ENCODE measurements at regions not wholly inside any gene's neighbourhood (a gene's known extent, or its start where the extent isn't known, plus 50 kb on each side); places are given as distances from the start of the nearest gene placed in this dataset.

DNA sequence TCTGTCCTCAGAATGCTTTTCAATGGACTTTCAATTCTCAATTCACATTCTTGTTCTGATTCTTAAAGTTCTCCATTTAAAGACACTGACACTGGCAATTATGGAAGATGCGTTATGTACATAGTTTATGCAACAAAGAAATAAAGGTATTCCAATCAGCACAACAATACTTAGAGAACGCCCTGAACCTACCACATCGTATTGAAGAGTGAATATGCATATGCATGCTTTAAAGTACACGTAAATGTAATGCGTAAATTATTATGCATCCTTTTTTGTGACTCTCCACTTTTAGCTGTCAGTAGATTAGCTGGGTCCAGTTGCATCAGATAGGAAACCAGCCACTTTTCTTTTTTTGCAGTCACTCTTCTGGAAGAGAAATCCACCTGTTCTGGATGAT, 83.5 kb downstream of the RBM43 start:
- DNase-seq = no peak
- Histone ChIP-seq H3K9me3 (ENCODE audit: control insufficient read depth, low read depth, low read length) (no peaks in the 10 kb centered on the region), H3K4me1 (ENCODE audit: control insufficient read depth, insufficient read depth, low read length) (no peaks in the 10 kb centered on the region), H3K27ac (ENCODE audit: low read length) (no peak overlapping the region), H3K4me3 (ENCODE audit: low read length) (no peak overlapping the region), H3K27me3 (ENCODE audit: control insufficient read depth, insufficient read depth, low read length) (no peaks in the 10 kb centered on the region), H3K36me3 (ENCODE audit: control insufficient read depth, insufficient read depth, low read length) (no peaks in the 10 kb centered on the region)
- WGBS (ENCODE audit: insufficient coverage, low lambda C conversion rate) = no CpG with 5 or more reads among the region's 5 CpGs

DNA sequence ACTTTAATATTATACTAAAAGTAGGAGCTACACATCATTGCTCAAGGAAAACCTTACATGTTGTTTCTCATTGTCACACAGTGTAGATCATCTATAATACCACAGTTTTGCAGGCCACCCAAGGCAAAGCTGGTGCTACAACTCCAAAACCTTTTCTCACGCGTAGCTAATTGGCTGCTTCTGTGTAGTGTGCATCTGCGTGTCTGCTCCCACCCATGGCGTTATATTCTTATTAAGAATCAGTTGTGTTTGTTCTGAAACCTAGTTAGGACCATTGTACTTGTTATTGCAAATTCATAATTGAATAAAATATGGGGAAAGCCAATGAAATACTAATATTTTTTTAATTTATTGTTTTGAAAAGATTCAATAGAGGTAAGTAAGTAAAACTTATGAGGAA, 83.9 kb downstream of the RBM43 start:
- H3K27ac ChIP-seq (ENCODE audit: low read length) = no peak overlapping the region
- H3K9me3 ChIP-seq (ENCODE audit: control insufficient read depth, low read depth, low read length) = no peaks in the 10 kb centered on the region
- no peaks in the 10 kb centered on the region for H3K4me1 ChIP-seq (ENCODE audit: control insufficient read depth, insufficient read depth, low read length)
- H3K27me3 ChIP-seq (ENCODE audit: control insufficient read depth, insufficient read depth, low read length) = no peaks in the 10 kb centered on the region
- 100% methylated on average over 2 of the region's 4 CpGs for WGBS (ENCODE audit: insufficient coverage, low lambda C conversion rate)
- no peak overlapping the region for H3K4me3 ChIP-seq (ENCODE audit: low read length)
- no peaks in the 10 kb centered on the region for H3K36me3 ChIP-seq (ENCODE audit: control insufficient read depth, insufficient read depth, low read length)
- no peak for DNase-seq

DNA sequence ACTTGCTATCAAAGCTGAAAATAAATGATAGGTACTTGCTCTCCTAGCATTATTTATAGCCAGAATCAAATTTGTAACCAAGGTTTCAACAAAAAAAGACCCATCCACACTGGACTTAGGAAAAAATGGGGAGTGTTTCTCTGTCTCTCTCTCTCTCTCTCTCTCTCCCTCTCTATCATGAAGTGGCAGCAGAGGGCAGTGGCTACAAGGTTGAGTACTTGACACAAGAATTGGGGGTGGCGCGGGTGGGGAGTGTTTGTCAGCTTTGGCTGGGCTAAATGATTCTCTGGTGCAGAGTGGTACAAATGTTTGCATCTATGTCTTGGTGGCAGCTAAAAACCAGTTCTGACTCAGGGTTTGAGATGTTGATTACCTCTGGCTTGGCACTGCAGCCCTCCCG, 85.0 kb downstream of the RBM43 start:
- Histone ChIP-seq H3K9me3 (ENCODE audit: control insufficient read depth, low read depth, low read length) (no peaks in the 10 kb centered on the region), H3K36me3 (ENCODE audit: control insufficient read depth, insufficient read depth, low read length) (no peaks in the 10 kb centered on the region), H3K27me3 (ENCODE audit: control insufficient read depth, insufficient read depth, low read length) (no peaks in the 10 kb centered on the region), H3K4me3 (ENCODE audit: low read length) (no peak overlapping the region), H3K4me1 (ENCODE audit: control insufficient read depth, insufficient read depth, low read length) (no peaks in the 10 kb centered on the region), H3K27ac (ENCODE audit: low read length) (no peak overlapping the region)
- no CpG with 5 or more reads among the region's 3 CpGs for WGBS (ENCODE audit: insufficient coverage, low lambda C conversion rate)
- DNase-seq = no peak

DNA sequence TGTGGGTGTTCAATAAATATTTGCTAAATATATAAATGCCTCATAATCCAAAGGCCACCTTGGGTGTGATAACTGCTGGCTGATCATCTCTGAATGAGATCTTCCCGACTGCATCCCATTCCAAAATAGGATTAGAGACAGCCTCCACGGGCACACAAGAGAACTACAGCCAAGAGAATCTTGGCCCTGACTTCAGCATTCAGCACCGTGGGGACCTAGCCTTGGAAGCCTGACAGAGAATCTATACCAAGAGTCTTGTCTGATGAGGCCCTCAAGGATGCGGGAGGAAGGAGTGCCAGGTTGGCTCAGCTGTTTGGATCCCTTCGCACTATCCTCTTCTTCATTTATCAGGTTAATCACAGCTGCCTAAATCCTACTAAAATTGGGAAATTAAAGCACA, 85.8 kb downstream of the RBM43 start:
- H3K27me3 ChIP-seq (ENCODE audit: control insufficient read depth, insufficient read depth, low read length) = no peaks in the 10 kb centered on the region
- no peak overlapping the region for H3K27ac ChIP-seq (ENCODE audit: low read length)
- H3K4me1 ChIP-seq (ENCODE audit: control insufficient read depth, insufficient read depth, low read length) = no peaks in the 10 kb centered on the region
- WGBS (ENCODE audit: insufficient coverage, low lambda C conversion rate) = 100% methylated on average over 1 of the region's 5 CpGs
- no peak for DNase-seq
- H3K4me3 ChIP-seq (ENCODE audit: low read length) = no peak overlapping the region
- no peaks in the 10 kb centered on the region for H3K9me3 ChIP-seq (ENCODE audit: control insufficient read depth, low read depth, low read length)
- H3K36me3 ChIP-seq (ENCODE audit: control insufficient read depth, insufficient read depth, low read length) = no peaks in the 10 kb centered on the region

DNA sequence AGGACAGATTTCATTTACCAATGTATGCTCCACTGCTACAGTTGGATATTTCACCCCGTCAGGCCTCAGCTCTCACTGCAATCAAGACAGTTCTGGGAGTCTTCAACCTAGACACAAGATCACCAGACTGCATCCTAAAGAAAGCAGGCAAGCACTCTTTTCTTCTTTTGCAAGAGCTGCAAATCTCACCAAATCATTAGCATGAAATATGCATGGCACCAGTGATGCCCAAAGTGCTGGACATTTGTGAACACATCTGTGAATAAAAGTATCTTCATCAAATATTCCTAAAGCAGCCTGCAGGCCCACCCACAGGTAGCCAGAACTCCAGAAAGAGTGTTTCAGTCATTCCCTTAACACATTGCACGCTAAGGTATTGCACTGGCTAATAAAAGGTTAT, 87.5 kb downstream of the RBM43 start:
- DNase-seq = no peak
- Histone ChIP-seq H3K36me3 (ENCODE audit: control insufficient read depth, insufficient read depth, low read length) (no peaks in the 10 kb centered on the region), H3K4me1 (ENCODE audit: control insufficient read depth, insufficient read depth, low read length) (no peaks in the 10 kb centered on the region), H3K9me3 (ENCODE audit: control insufficient read depth, low read depth, low read length) (no peaks in the 10 kb centered on the region), H3K27me3 (ENCODE audit: control insufficient read depth, insufficient read depth, low read length) (no peaks in the 10 kb centered on the region), H3K27ac (ENCODE audit: low read length) (no peak overlapping the region), H3K4me3 (ENCODE audit: low read length) (no peak overlapping the region)
- no CpG with 5 or more reads among the region's 2 CpGs for WGBS (ENCODE audit: insufficient coverage, low lambda C conversion rate)

DNA sequence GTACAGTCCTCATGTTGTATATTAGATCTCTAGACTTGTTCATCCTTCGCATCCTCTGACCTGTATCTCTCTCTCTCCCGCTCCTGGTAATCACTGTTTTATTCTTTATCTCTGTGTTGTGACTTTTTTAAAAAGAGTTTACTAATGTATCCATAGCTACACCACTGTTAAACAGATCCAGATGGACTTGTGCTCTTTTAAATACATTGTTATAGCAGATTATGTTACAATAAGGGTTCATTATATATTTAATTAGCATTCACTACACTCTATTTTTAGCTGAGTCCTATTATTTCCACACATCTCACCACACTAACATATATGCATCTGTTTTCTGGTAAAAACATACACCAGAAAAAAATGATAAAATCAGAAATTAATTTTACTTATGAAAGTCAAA, 90.5 kb downstream of the RBM43 start:
- Histone ChIP-seq H3K27ac (ENCODE audit: low read length) (no peak overlapping the region), H3K9me3 (ENCODE audit: control insufficient read depth, low read depth, low read length) (no peaks in the 10 kb centered on the region), H3K4me1 (ENCODE audit: control insufficient read depth, insufficient read depth, low read length) (no peaks in the 10 kb centered on the region), H3K27me3 (ENCODE audit: control insufficient read depth, insufficient read depth, low read length) (no peaks in the 10 kb centered on the region), H3K4me3 (ENCODE audit: low read length) (no peak overlapping the region), H3K36me3 (ENCODE audit: control insufficient read depth, insufficient read depth, low read length) (no peaks in the 10 kb centered on the region)
- DNase-seq = no peak
- WGBS (ENCODE audit: insufficient coverage, low lambda C conversion rate) = 92% methylated on average over 2 of the region's 2 CpGs

DNA sequence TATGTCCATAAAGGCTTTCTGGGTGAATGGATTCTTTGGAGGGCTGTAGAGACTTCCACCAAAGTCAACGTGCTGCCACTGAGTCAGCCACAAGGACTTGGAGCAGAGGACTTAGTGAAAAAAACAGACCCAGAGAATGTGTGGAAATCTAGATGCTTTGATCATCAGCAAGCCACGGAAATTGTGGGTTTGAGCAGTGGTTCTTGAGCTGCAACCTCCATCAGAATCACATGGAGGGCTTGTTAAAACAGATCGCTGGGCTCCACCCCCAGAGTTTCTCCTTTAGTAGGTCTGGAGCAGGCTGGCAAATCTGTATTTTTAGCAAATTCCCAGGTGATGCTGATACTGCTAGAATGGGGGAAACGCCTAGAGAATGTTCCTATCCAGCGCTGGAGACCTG, 95.3 kb downstream of the RBM43 start:
- DNase-seq = no peak
- no peaks in the 10 kb centered on the region for H3K9me3 ChIP-seq (ENCODE audit: control insufficient read depth, low read depth, low read length)
- H3K27me3 ChIP-seq (ENCODE audit: control insufficient read depth, insufficient read depth, low read length) = no peaks in the 10 kb centered on the region
- no peaks in the 10 kb centered on the region for H3K36me3 ChIP-seq (ENCODE audit: control insufficient read depth, insufficient read depth, low read length)
- WGBS (ENCODE audit: insufficient coverage, low lambda C conversion rate) = 90% methylated on average over 2 of the region's 5 CpGs
- H3K4me1 ChIP-seq (ENCODE audit: control insufficient read depth, insufficient read depth, low read length) = no peaks in the 10 kb centered on the region
- no peak overlapping the region for H3K27ac ChIP-seq (ENCODE audit: low read length)
- no peak overlapping the region for H3K4me3 ChIP-seq (ENCODE audit: low read length)

DNA sequence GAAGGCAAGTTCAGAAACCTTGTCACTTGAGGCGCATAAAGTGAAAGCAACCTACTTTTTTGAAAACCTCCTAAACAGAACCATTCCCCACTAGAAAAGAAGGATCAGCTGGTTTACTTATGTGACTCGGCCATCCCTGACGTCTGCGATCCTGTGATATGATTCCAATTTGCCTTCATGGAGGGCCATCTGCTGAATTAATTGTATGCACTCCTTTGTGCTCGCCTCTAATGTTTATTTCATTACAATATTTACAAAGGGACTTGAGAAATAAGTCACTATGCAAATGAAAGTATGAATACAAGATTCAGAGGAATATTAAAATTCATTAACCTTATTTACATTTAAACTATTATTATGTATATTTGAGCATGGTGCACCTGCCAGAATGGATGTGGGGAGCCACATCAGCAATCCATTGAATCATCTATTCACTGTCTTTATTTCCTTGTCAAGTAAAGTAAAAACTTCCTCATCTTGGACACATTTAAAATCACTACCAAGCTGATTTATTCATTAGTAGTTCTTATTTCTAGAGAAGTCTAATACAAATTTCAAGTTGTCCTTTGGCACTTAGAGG, 96.5 kb downstream of the RBM43 start:
- DNase-seq = no peak
- Histone ChIP-seq H3K4me1 (ENCODE audit: control insufficient read depth, insufficient read depth, low read length) (no peaks in the 10 kb centered on the region), H3K4me3 (ENCODE audit: low read length) (no peak overlapping the region), H3K27ac (ENCODE audit: low read length) (no peak overlapping the region), H3K36me3 (ENCODE audit: control insufficient read depth, insufficient read depth, low read length) (no peaks in the 10 kb centered on the region), H3K27me3 (ENCODE audit: control insufficient read depth, insufficient read depth, low read length) (no peaks in the 10 kb centered on the region), H3K9me3 (ENCODE audit: control insufficient read depth, low read depth, low read length) (no peaks in the 10 kb centered on the region)
- WGBS (ENCODE audit: insufficient coverage, low lambda C conversion rate) = 100% methylated on average over 1 of the region's 5 CpGs

DNA sequence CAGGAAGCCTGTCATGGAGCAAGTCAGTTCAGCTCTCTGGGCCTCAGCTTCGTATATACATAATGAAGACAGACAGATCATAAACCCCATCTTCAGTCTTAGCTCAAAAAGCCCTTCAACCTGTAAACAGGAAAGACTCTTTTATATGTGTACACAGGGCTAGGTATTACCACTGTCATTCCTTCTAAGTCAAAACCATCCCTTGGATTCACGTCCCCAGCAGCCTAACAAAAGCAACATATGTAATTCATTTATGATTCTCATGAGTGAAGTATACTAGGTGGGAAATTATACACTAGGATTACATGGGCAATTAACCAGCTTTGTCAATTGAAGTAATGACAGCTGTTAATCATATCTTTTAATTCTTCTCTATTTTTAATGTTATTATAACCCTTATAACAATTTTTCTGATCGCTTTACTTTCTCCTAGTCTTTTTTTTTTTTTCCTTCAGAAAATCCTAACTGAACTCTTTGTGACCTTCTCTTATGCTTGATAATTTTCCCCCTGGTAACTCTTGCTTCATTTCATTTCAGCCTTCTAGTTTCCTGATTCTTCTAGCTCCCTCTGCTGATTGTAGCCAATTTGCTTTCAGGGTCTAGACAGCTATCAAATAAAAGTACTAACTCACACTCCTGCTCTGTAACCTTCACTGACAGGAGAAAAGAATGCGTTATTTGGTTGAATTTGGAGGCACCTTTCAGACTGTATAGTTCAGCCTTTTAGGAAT, 99.7 kb downstream of the RBM43 start:
- Histone ChIP-seq H3K9me3 (ENCODE audit: control insufficient read depth, low read depth, low read length) (no peaks in the 10 kb centered on the region), H3K27ac (ENCODE audit: low read length) (no peak overlapping the region), H3K4me1 (ENCODE audit: control insufficient read depth, insufficient read depth, low read length) (no peaks in the 10 kb centered on the region), H3K27me3 (ENCODE audit: control insufficient read depth, insufficient read depth, low read length) (no peaks in the 10 kb centered on the region), H3K4me3 (ENCODE audit: low read length) (no peak overlapping the region), H3K36me3 (ENCODE audit: control insufficient read depth, insufficient read depth, low read length) (no peaks in the 10 kb centered on the region)
- WGBS (ENCODE audit: insufficient coverage, low lambda C conversion rate) = 29% methylated on average over 1 of the region's 4 CpGs
- no peak for DNase-seq

DNA sequence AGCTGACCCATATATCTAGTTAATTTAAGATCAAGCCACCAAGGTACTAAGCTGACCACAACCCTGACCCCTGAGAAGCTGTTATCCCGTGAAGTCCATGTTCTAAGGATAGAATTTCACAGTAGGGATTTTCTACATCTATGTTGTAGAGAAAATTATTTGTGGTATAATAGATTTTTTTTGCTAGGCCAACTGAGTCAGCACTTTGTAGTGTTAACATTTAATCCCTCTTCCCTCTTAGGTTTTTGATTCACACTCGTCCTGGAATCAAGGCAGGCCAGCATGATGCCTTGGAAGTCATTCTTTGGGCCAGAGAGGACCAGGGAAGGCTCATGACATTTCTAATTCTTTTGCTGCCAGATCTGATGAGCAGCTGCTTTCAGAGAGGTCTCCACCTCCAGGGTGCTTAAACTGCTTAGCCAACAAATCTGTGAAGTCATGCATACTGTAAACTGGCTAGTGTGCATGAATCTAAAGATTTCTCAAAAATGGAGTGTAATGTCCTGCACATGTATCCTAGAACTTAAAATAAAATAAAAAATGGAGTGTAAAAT, 102.5 kb downstream of the RBM43 start:
- WGBS (ENCODE audit: insufficient coverage, low lambda C conversion rate) = 83% methylated on average over 1 of the region's 2 CpGs
- Histone ChIP-seq H3K4me1 (ENCODE audit: control insufficient read depth, insufficient read depth, low read length) (no peaks in the 10 kb centered on the region), H3K36me3 (ENCODE audit: control insufficient read depth, insufficient read depth, low read length) (no peaks in the 10 kb centered on the region), H3K4me3 (ENCODE audit: low read length) (no peak overlapping the region), H3K9me3 (ENCODE audit: control insufficient read depth, low read depth, low read length) (no peaks in the 10 kb centered on the region), H3K27ac (ENCODE audit: low read length) (no peak overlapping the region), H3K27me3 (ENCODE audit: control insufficient read depth, insufficient read depth, low read length) (no peaks in the 10 kb centered on the region)
- DNase-seq = no peak
